Neural cell (in vitro differentiated cells): ENCODE measurements at regions not wholly inside any gene's neighbourhood (a gene's known extent, or its start where the extent isn't known, plus 50 kb on each side); places are given as distances from the start of the nearest gene placed in this dataset.

Source experiments
- EP300 ChIP-seq: fragments of 450-650 bp; conservative IDR thresholded peaks from 2 replicates; pipeline ENCODE4 v1.6.1; 2014; ENCODE audit warnings: antibody characterized with exemption, mild to moderate bottlenecking, moderate library complexity; ENCODE audit not compliant: poor library complexity, severe bottlenecking
- EZH2 ChIP-seq: fragments of 200-600, 300-800 bp; shearing (Covaris generic), sonication (generic); IDR thresholded peaks from 2 replicates; pipeline ENCODE4 v1.6.1; 2014; ENCODE audit warnings: antibody characterized with exemption, low read length, borderline replicate concordance, mild to moderate bottlenecking; ENCODE audit not compliant: insufficient read depth, poor library complexity, severe bottlenecking

DNA sequence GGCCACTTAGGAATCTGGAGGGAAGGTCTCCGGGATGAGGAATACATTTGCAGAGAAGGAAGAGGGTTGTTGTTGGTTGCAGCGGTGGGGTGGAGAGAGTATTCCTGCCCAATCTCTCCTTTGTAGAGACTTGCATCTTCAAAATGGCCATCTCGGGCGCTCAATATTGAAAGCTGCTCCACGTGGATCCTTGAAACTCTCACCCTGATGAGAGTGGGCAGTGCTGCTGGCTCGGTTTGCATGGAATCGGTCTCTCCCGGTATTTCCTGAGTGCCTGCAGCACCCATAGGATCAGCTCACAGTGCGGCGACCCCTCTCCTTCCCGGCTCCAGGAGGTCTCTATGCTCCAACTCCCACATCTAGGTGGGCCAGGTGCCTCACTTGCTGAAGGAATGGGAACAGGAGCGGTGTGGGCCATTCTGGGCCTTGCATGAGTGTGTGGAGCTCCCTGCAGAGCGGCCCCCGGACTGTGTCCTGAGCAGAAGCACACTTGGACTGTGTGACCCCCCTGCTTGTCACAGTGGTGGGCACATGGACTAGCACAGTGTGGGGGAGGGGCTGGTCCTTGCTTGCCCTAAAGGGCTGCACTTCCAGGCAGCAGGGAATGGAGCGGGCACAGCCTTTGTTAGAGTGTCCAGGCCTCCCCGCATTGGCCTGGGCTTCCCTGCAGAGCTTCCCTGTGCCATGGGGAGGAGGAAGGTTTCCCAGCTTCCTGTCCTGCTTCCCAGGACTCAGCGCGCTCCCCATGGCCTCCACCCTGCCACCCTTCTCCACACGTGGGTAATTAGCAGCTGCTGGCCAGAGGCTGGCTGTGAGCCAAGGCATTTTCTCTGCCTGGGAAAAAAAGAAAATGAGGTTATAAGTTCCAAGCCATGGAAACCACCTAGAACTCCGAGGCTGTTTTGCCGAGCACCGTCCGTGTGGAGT is 139.3 kb downstream of the IRF8 start:
- TF ChIP-seq EP300 (no peak), EZH2 (no peak)
